ENCODE measurements at regions not wholly inside any gene's neighbourhood (a gene's known extent, or its start where the extent isn't known, plus 50 kb on each side); places are given as distances from the start of the nearest gene placed in this dataset.
"Not testable (repeated sequence)": the region's sequence is repeated elsewhere in the genome, so short reads cannot be mapped to it uniquely, and the experiment has no call there.

GRCh38 chr11:3519841-3520240, 122.0 kb downstream of the ART5 start:
- TF ChIP-seq REST (IDR thresholded peaks at IDR 0.05; ENCODE audit: borderline replicate concordance); EZH2 (IDR thresholded peaks at IDR 0.05; ENCODE audit: borderline replicate concordance, insufficient read depth, low read length, poor library complexity, severe bottlenecking): not testable (repeated sequence)

All from neural cell (in vitro differentiated cells).